ENCODE measurements at regions not wholly inside any gene's neighbourhood (a gene's known extent, or its start where the extent isn't known, plus 50 kb on each side); places are given as distances from the start of the nearest gene placed in this dataset.

- TF ChIP-seq POLR2A (IDR thresholded peaks at IDR 0.05) (no peak), EP300 (IDR thresholded peaks at IDR 0.05) (no peak)
These were observed 121.9 kb downstream of the RRAGB start for GRCh38 chrX:55839485-55839884.

Measured in suprapubic skin (tissue), 2 donors.